DND-41 (cell line): ENCODE measurements at regions not wholly inside any gene's neighbourhood (a gene's known extent, or its start where the extent isn't known, plus 50 kb on each side); places are given as distances from the start of the nearest gene placed in this dataset.

Source experiments
- ATAC-seq: fragments of 200-7000 bp; cut with Tn5 transposase; 3 replicates; pipeline ENCODE4 v1.9.1; 2021; ENCODE audit warnings: low read depth; ENCODE audit not compliant: insufficient read depth
- DNase-seq: peaks from one replicate; pipeline ENCODE4 v3.0.0-alpha.2; 2020
- H2AFZ ChIP-seq: 2 replicates; pipeline ENCODE4 v1.6.0; 2012; ENCODE audit warnings: low read depth, low read length
- H3K27ac ChIP-seq: 2 replicates; pipeline ENCODE4 v1.5.1; 2012; ENCODE audit warnings: low read length, inconsistent platforms
- H3K27me3 ChIP-seq: fragments of 200-600 bp; sonication (generic); 2 replicates; pipeline ENCODE4 v1.6.0; 2012; ENCODE audit warnings: low read length, mild to moderate bottlenecking, inconsistent platforms; ENCODE audit not compliant: insufficient read depth, poor library complexity
- H3K36me3 ChIP-seq: 2 replicates; pipeline ENCODE4 v1.5.1; 2012; ENCODE audit warnings: low read length, inconsistent platforms; ENCODE audit not compliant: insufficient read depth
- H3K4me1 ChIP-seq: 2 replicates; pipeline ENCODE4 v1.5.1; 2012; ENCODE audit warnings: mild to moderate bottlenecking, low read length; ENCODE audit not compliant: insufficient read depth
- H3K4me2 ChIP-seq: 2 replicates; pipeline ENCODE4 v1.6.0; 2012; ENCODE audit warnings: mild to moderate bottlenecking, moderate library complexity, low read length, inconsistent platforms; ENCODE audit not compliant: insufficient read depth
- H3K4me3 ChIP-seq, 2 experiments: fragments of 200-600 bp in 1 of 2; shearing (Covaris generic) in 1 of 2; 2 replicates each; pipeline ENCODE4 v1.5.1; 2012 to 2016; ENCODE audit warnings: inconsistent platforms in 2 of 2, low read length in 2 of 2, mild to moderate bottlenecking in 2 of 2, low read depth in 1 of 2, moderate library complexity in 1 of 2
- H3K79me2 ChIP-seq: 2 replicates; pipeline ENCODE4 v1.6.0; 2012; ENCODE audit warnings: low read length, inconsistent platforms; ENCODE audit not compliant: insufficient read depth
- H3K9ac ChIP-seq: 2 replicates; pipeline ENCODE4 v1.6.0; 2012; ENCODE audit warnings: low read depth, mild to moderate bottlenecking, inconsistent platforms, low read length, moderate library complexity
- H3K9me3 ChIP-seq: 2 replicates; pipeline ENCODE4 v1.5.1; 2012; ENCODE audit warnings: low read length, moderate library complexity, mild to moderate bottlenecking, inconsistent platforms; ENCODE audit not compliant: insufficient read depth, severe bottlenecking
- H4K20me1 ChIP-seq: 2 replicates; pipeline ENCODE4 v1.6.0; 2012; ENCODE audit warnings: low read length; ENCODE audit not compliant: insufficient read depth
- CTCF ChIP-seq: IDR thresholded peaks from 2 replicates; pipeline ENCODE4 v1.5.1; 2012; ENCODE audit warnings: borderline replicate concordance, low read length, moderate library complexity, mild to moderate bottlenecking; ENCODE audit not compliant: poor library complexity, severe bottlenecking; ENCODE audit errors: extremely low read depth
- EZH2 ChIP-seq: IDR thresholded peaks from 3 replicates; pipeline ENCODE4 v1.6.1; 2012; ENCODE audit warnings: borderline replicate concordance, low read depth, mild to moderate bottlenecking, moderate library complexity, low read length, inconsistent platforms; ENCODE audit not compliant: severe bottlenecking

DNA sequence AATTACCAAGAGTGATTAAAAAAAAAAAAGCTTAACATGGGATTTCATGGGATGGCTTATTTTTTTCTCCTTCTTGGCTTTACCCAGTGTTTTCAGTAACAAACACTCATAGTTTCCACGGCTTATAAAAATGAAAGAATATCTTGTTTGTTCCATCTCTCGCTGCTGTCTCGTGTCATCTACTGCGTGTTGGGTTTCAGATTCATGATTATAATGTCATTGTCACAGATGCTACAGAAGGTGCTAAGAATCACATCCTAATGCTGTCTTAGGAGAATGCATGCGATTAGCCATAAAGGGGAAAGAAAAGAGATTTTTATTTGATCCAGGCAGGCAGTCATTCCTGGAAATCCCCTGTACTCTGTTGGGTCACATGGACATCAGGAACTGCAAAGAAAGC lies 1267.6 kb upstream of the TMEM132C start:
- Histone ChIP-seq H3K4me1 (no peaks in the 10 kb centered on the region), H3K4me2 (no peak overlapping the region), H3K79me2 (no peaks in the 10 kb centered on the region), H3K9ac (no peak overlapping the region), H3K4me3 (no peak overlapping the region), H3K27me3 (no peaks in the 10 kb centered on the region), H3K27ac (no peak overlapping the region), H3K36me3 (no peaks in the 10 kb centered on the region), H3K9me3 (no peaks in the 10 kb centered on the region), H2AFZ (no peak overlapping the region), H4K20me1 (no peaks in the 10 kb centered on the region)
- no peak for DNase-seq
- ATAC-seq, result no peak
- TF ChIP-seq CTCF (no peak), EZH2 (no peak)

GRCh38 chr12:127005406-127005805 lies 1261.6 kb upstream of the TMEM132C start:
- ATAC-seq (no peak), DNase-seq (no peak)
- no peak overlapping the region for H3K27ac ChIP-seq
- H4K20me1 ChIP-seq, result no peaks in the 10 kb centered on the region
- no peak overlapping the region for H3K4me3 ChIP-seq
- H3K9ac ChIP-seq, result no peak overlapping the region
- no peaks in the 10 kb centered on the region for H3K4me1 ChIP-seq
- no peaks in the 10 kb centered on the region for H3K36me3 ChIP-seq
- TF ChIP-seq CTCF (no peak), EZH2 (no peak)
- H2AFZ ChIP-seq, result no peak overlapping the region
- H3K9me3 ChIP-seq, result no peaks in the 10 kb centered on the region
- no peaks in the 10 kb centered on the region for H3K79me2 ChIP-seq
- H3K27me3 ChIP-seq, result no peaks in the 10 kb centered on the region
- H3K4me2 ChIP-seq, result no peak overlapping the region

DNA sequence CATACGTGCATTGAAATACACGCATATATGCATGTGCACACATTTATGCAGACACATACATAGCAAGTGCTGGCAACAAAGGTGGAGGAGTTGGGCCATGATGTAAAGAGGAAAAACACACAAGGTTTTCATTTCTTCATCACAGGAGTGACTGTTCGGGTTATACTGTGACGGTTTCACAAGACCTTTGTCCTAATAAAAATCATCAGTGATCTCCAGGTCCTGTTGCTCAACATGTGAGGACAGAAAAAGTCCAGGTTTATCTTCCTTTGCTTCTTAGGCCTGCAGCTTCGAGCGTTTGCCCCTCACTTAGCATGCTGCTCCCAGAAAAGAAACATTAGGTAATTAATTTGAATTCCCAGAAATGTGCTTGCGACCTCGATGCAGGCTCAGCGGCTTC lies 1260.0 kb upstream of the TMEM132C start:
- H3K9ac ChIP-seq, result no peak overlapping the region
- no peak overlapping the region for H2AFZ ChIP-seq
- H3K9me3 ChIP-seq, result no peaks in the 10 kb centered on the region
- no peaks in the 10 kb centered on the region for H3K36me3 ChIP-seq
- no peaks in the 10 kb centered on the region for H3K79me2 ChIP-seq
- TF ChIP-seq CTCF (no peak), EZH2 (no peak)
- DNase-seq (no peak), ATAC-seq (no peak)
- no peaks in the 10 kb centered on the region for H4K20me1 ChIP-seq
- H3K4me2 ChIP-seq, result no peak overlapping the region
- no peak overlapping the region for H3K27ac ChIP-seq
- no peaks in the 10 kb centered on the region for H3K4me1 ChIP-seq
- H3K4me3 ChIP-seq, result no peak overlapping the region
- no peaks in the 10 kb centered on the region for H3K27me3 ChIP-seq
